HK-2 (cell line): ENCODE measurements at regions not wholly inside any gene's neighbourhood (a gene's known extent, or its start where the extent isn't known, plus 50 kb on each side); places are given as distances from the start of the nearest gene placed in this dataset.

Experiments used
- DNase-seq: peaks from one replicate; pipeline ENCODE4 v3.0.0-alpha.2; 2018; ENCODE audit not compliant: unreplicated experiment

DNA sequence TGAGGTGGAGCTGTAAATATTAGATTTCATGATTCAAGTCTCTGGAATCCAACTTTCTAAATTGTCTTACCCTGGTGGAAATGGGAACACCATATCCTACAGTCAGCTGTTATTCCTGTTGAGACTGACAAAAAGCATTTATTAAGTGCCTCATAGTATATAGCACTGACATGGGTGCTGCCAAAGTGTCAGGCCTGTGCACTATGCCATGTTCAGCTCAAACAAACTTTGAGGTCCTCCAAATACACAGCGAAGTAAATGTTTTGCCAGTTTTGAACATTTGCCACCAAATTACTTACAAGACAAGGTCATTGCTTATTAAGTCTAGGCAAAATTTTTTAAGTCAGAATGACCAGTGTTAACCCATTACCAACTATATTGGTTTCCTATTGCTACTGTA lies 162.9 kb upstream of the SLC25A13 start:
- no peak for DNase-seq

DNA sequence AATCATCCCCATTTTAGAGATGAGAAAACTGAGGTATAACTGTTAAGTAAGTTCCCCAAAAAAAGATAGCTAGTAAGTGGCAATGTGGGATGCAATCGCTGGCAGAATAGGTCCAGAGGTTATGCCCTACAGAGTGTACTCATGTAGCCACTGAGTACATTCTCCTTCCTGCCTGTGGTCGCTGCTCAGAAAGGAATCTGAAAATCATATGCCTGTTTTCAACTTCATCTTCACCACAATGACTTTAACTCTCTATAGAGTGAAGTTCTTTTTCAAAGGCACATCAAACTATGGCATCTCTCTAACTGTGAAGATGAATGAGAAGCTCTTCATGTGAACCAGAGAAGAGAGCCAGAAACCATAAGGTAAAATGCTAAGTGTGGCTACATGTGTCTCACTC lies 162.2 kb upstream of the SLC25A13 start:
- no peak for DNase-seq

DNA sequence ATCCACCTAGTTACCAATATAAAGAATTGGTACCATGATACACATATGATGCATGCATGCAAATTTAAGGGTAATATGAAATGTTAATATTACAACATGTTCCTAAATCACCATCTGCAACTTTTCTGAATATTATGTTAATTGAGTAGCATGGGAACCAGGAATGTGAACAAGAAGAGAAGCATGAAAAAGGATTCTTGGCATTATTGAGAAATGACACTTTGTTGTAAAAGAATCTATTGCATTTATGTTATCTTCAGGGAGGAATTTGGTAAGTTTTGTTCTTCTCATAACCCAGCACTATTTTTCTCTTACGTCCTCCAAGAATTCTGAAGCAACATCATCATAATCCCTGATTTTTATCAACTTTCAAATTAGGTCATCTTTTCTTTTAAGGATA lies 159.9 kb upstream of the SLC25A13 start:
- no peak for DNase-seq

GRCh38 chr7:96479015-96479645 lies 157.2 kb upstream of the SLC25A13 start:
- DNase-seq = no peak

DNA sequence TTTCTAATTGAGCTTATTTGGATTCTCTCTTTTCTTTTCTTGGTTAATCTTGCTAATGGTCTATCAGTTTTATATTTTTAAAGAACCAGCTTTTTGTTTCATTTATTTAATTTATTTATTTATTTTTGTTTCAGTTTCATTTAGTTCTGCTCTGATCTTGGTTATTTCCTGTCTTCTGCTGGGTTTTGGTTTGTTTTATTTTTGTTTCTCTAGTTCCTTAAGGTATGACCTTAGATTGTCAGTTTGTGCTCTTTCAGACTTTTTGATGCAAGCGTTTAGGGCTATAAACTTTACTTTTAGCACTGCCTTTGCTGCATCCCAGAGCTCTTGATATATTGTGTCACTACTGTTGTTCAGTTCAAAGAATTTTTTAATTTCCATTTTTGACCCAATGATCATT lies 149.7 kb upstream of the SLC25A13 start:
- no peak for DNase-seq

- no peak for DNase-seq
Observed at GRCh38 chr7:96452146-96452545, 130.2 kb upstream of the SLC25A13 start.

DNA sequence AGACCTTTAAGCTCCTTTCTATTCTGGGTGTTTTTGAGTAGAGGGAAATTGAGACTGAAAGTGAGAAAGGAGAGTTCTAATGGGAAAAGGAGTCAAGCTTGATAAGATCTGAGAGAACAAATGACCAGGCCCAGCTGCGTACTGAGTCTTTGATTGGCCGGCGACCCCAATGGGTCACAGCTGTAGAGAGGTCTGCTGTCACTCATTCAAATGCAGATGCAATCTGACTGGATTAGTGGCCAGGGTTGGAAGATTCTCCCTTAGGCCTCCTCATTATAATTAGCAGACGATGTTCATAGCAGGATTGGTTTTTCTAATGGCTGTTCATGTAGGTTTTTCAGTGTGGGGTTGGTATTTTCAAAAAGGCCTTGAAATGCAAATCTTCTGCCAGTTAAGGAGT lies 127.2 kb upstream of the SLC25A13 start:
- no peak for DNase-seq

DNA sequence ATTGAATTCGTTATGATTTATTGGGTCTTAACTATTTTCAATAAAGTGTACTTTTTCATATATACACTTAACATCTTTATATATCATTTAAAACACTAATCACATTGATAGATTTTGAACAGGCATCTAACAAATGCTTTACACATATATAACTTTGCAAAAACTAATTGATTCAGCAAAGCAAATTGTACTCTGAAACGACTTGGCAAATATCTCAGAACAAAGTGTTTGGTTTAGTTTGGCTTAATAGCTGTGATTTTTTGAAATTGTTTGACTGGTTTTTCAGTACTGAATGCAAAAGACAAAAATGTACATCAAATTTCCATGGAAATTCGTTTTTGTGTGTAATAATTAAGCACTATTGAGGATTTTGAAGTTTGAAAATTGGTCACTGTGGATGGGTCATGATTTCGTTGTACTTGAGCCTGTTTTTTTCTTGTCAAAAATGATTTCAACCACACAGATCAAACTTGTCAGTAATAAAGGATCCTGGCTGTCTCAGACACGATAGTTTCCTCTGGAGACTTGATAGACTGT lies 125.3 kb upstream of the SLC25A13 start:
- no peak for DNase-seq

- no peak for DNase-seq
Observed at GRCh38 chr7:96441436-96442084, 119.7 kb upstream of the SLC25A13 start.

- no peak for DNase-seq
Observed at GRCh38 chr7:96440328-96440727, 118.4 kb upstream of the SLC25A13 start.

DNA sequence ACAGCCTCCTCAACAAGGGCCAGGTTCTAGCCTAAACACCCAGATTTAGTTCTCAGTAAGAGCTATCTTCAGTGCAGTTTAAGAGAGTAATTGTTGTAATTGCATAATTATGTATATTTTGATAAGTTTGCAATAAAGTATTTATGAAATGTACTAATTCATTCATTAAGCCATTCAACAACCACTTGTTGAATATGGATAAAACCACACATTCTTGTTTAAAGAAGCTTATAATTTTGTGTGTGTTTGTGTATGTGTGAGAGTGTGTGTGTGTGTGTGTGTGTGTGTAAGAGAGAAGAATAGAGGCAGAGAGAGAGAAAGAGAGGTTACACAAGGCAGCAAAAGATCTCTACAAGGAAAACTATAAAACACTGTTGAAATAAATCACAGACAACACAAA lies 115.0 kb upstream of the SLC25A13 start:
- DNase-seq = no peak

DNA sequence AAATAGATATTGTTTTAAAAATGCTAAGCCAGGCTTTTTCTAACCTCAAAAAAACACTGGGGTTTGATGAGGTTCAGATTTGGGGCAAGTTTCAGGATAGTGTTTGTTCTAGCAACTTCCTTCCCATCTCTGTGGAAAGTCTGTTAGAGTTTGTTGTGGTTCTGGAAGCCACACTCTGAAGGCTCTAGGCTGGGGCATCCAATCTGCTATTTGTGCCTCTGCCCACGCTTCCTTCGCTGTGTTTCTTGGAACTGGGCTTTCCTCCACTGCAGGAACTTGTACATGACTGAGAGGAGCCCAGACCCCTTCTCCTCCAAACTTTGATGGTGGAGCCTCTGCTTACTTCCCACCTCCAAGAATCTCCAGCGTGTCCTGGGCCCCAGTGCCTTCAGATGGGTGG lies 108.5 kb upstream of the SLC25A13 start:
- DNase-seq = no peak

DNA sequence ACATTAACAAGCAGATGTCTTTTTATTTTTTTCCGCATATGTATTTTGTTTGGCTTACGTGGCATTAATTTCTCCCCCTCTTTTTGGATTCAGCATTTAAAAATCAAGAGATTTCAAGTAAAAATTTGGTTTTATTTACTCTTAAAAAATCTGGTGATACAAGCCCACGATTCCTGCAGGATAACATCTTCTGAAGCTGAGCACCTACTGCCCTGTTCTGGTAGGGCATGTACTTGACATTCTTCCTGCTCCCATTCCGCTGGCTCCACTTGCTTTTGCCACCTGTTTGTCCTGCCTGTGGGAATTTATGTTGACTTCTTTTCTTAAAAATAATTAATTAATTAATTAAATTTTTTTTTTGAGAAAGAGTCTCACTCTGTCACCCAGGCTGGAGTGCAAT lies 105.2 kb upstream of the SLC25A13 start:
- DNase-seq = no peak

GRCh38 chr7:96426685-96427084 lies 104.8 kb upstream of the SLC25A13 start:
- DNase-seq = no peak

DNA sequence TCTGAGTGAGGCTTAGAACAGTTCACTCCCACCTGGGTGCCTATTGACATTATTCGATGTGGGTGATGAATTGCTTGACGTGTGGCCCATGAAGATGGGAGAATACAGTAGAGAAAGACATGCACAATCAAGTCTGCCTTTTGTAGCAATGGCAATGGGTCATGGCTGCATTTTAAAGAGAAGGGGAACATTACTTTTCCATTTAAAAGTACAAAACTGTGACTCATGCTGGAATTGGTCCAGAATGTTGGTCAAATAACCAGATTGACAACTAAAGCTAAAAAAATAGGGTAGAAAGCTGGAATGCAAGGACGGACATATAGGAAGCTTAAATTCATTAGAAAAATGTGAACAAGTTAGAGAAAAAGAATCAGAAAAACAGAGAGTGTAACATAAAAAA lies 104.1 kb upstream of the SLC25A13 start:
- DNase-seq = no peak

- DNase-seq = no peak
Observed at GRCh38 chr7:96424411-96424810, 102.5 kb upstream of the SLC25A13 start.

GRCh38 chr7:96422388-96422787 lies 100.5 kb upstream of the SLC25A13 start:
- no peak for DNase-seq

- DNase-seq = no peak
Observed at GRCh38 chr7:96418581-96418980, 96.7 kb upstream of the SLC25A13 start.

GRCh38 chr7:96417784-96418183 lies 95.9 kb upstream of the SLC25A13 start:
- DNase-seq = no peak

GRCh38 chr7:96416599-96416998 lies 94.7 kb upstream of the SLC25A13 start:
- no peak for DNase-seq

DNA sequence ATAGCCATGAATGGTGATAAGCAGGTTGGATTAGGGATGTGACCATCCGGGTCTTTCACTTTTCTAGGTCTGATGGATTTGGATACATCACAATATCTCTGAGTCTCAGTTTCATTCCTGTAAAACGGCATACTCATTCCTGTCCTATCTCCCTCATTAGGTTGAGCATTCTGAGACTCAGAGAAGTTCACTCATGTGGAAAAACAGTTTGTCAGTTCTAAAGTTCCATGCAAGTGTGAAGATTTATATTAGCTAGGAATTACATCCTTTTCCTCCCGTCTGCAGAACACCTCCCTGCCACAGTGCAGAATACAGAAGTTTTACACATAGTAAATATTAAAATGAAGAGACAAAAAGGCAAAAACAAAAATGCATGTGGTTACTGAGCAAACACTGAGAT lies 94.2 kb upstream of the SLC25A13 start:
- no peak for DNase-seq

- no peak for DNase-seq
Observed at GRCh38 chr7:96415293-96415940, 93.5 kb upstream of the SLC25A13 start.

DNA sequence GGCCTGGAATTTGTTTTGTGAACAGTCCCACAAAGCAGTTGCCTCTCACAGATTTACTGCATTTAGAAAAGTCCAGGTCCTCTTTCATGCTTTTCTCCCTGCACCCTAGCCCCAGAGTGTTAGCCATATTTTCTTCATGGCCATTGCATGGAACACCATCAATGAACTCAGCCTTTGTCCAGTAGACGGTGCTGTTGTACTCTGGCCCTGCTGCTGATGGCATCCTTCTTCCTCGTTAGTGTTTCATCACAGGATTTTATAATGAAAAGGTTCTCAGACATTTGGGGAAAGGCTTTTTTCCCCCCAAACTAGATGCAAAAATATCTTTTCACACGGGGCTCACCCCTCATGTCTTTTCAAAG lies 93.0 kb upstream of the SLC25A13 start:
- DNase-seq = no peak
